ENCODE measurements at regions not wholly inside any gene's neighbourhood (a gene's known extent, or its start where the extent isn't known, plus 50 kb on each side); places are given as distances from the start of the nearest gene placed in this dataset.

- no peak for DNase-seq (ENCODE audit: low read depth)
- no peak overlapping the region for H3K4me3 ChIP-seq (ENCODE audit: low read depth, low read length)
Measured at GRCh38 chr19:28257396-28257795, 955.6 kb downstream of the UQCRFS1 start.

DNA sequence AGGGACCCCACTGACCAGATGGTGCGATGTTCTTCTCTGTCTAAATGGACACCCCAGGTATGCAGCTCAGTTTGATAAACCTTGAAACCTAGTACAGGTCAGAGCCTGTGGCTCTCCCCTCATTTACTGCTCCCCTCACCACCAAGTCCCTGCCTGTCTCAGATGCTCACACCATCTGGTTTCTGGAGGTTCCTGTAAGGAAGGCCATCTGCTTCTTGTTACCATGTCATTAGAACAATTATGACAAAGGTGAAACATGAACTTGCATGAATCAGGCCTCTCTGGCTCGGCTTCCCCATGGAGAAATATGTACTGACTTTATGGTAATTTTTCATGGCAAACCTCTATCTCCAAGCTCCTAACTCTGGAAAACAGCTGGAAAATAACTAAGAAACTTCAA is 965.7 kb downstream of the UQCRFS1 start:
- DNase-seq (ENCODE audit: low read depth), result no peak

DNA sequence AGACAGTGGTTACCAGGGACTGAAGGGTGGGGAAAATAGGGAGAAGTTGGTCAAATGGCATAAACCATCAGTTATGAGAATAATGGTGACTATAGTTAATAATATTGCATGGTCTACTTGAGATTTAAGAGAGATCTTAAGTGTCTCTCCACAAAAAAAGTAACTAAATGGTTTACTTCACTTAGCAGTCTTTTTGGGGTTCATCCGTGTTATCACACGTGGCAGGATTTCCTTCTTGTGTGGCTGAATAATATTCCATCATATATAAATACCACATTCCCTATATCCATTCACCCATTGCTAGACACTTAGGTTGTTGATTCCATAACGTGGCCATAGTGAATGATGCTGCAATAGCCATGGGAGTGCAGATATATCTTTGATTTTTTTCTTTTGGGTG is 967.0 kb downstream of the UQCRFS1 start:
- no peak for DNase-seq (ENCODE audit: low read depth)
- H3K4me3 ChIP-seq (ENCODE audit: low read depth, low read length), result no peak overlapping the region

More for the DNA sequence above, 965.7 kb downstream of the UQCRFS1 start:
- H3K4me3 ChIP-seq (ENCODE audit: low read depth, low read length), result no peak overlapping the region

DNA sequence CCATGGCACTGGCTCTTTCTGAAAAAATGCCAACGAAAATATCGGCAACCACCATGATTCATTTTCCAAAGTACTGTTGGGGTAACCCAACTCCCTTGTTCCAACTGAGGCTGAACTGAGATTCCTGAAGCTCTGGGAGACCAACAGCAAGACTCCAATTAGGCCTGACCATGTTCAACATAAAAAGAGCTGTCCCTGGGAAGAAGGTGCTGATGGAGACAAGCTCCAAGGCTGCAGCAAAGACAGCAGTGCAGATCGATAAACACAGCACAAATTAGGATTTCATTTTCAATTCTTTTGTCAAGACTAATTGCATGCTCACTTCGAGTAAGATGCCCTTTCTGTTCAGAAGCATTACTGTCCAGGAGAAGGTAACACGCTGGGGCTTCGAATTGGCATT is 968.0 kb downstream of the UQCRFS1 start:
- no peak for DNase-seq (ENCODE audit: low read depth)

DNA sequence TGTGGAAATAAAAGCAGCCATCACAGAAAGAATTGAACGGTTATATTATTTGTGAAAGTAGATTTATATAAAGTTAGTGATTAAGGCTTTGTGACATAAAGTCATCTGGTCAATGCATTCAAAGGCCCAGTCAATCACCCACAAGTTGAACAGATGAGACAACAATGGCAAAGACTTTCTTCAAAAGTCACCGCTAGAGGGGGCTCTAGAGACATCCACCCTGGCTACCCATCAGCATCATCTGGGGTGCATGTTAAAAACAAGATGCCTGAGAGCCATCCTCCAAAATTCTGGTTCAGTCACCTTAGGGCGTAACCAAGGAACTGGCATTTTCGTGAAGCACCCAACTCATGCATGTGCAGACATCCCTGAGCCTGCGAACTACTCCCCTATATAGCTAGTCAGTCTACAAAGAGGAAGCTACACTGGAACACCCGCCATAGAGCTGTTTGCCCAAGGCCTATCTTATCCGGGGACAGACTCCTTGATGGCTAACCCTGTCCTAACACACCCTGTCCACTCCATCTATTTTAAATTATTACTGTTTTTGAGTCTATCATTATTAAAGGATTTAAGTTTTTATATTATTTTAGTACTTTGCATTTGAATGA is 970.5 kb downstream of the UQCRFS1 start:
- no peak for DNase-seq (ENCODE audit: low read depth)
- H3K4me3 ChIP-seq (ENCODE audit: low read depth, low read length), result no peak overlapping the region

More for the DNA sequence above, 968.0 kb downstream of the UQCRFS1 start:
- no peak overlapping the region for H3K4me3 ChIP-seq (ENCODE audit: low read depth, low read length)

DNA sequence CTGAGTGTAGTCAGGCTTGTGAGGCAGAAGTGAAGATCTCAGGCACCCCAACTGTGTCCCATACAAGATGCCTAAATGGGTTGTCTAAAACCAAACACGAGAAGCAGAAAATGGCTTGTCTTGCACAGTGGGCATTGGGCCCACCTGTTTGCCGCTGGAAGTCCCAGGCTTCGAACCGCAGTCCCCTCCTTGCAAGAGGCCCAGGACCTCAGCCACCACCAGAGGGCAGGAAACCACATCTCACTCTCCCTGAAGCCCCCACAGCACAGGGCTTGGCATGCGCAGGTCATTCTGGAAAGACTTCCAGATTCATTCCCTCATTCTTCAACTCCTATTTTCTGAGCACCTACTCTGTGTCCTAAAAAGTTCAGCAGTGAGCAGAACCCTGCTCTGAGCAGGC is 973.7 kb downstream of the UQCRFS1 start:
- no peak for DNase-seq (ENCODE audit: low read depth)

GRCh38 chr19:28238270-28238820 is 974.6 kb downstream of the UQCRFS1 start:
- no peak for DNase-seq (ENCODE audit: low read depth)
- H3K4me3 ChIP-seq (ENCODE audit: low read depth, low read length), result no peak overlapping the region

More for the DNA sequence above, 973.7 kb downstream of the UQCRFS1 start:
- H3K4me3 ChIP-seq (ENCODE audit: low read depth, low read length), result no peak overlapping the region

GRCh38 chr19:28235606-28236125 is 977.3 kb downstream of the UQCRFS1 start:
- DNase-seq (ENCODE audit: low read depth), result no peak
- no peak overlapping the region for H3K4me3 ChIP-seq (ENCODE audit: low read depth, low read length)

DNA sequence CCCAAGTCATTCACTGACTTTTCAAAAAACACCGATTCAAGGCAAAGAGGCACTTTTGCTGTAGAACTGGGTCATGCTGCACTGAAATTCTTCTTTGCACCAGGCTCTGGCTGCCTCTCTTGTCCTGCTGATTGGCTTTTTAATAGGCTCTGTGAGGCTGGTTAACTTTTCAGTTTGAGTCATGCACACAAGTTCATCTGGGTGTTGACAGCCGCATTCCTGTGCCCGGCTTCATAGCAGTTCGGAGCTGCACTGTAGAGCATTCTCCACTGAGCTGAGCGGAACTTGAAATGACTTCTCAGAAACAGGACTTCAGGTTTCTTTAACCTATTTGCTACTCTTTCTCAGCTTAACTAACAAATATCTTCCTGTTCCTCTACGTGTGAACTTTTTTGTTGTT is 978.3 kb downstream of the UQCRFS1 start:
- no peak overlapping the region for H3K4me3 ChIP-seq (ENCODE audit: low read depth, low read length)
- DNase-seq (ENCODE audit: low read depth), result no peak

- H3K4me3 ChIP-seq (ENCODE audit: low read depth, low read length), result no peak overlapping the region
- no peak for DNase-seq (ENCODE audit: low read depth)
Measured at GRCh38 chr19:28228854-28229253, 984.1 kb downstream of the UQCRFS1 start.

DNA sequence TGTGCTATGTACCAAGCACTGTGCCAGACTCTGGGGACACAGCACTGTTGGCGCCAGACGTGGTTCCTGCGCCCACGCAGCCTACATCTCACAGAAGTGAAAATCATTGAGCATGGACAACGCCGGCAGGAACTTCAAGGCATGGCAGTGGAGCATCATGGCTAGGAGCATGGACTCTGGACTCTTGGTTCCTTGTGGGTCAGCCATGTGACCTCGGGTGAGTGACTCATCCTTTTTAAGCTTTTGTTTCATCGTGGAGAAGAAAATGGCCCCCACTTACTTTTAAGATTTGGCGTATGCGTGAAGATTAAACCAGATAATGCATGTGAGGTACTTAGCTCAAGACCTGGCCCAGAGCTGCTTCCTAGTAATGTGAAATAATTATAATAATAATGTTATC is 988.5 kb downstream of the UQCRFS1 start:
- H3K4me3 ChIP-seq (ENCODE audit: low read depth, low read length), result no peak overlapping the region
- no peak for DNase-seq (ENCODE audit: low read depth)

DNA sequence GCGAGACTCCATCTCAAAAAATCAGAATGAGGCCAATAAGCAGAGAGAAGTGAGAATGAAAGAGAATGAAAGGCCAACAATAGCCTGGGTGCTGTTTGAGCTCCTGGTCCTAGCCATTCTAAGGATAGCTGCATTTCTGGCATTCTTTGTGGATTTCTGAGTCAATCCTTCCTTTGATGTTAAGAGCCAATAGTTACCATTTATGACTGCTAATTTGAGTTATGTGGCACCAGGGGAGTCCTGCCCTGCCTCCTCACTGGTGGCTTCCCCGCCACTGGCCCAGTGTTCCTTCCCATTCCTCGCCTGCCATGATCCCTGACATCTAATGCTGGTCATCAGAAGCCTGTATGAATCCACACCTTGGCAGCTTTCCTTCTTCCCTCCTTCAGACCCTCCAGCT is 991.2 kb downstream of the UQCRFS1 start:
- H3K4me3 ChIP-seq (ENCODE audit: low read depth, low read length), result no peak overlapping the region
- no peak for DNase-seq (ENCODE audit: low read depth)

- no peak for DNase-seq (ENCODE audit: low read depth)
- no peak overlapping the region for H3K4me3 ChIP-seq (ENCODE audit: low read depth, low read length)
Measured at GRCh38 chr19:28218728-28219127, 994.2 kb downstream of the UQCRFS1 start.

DNA sequence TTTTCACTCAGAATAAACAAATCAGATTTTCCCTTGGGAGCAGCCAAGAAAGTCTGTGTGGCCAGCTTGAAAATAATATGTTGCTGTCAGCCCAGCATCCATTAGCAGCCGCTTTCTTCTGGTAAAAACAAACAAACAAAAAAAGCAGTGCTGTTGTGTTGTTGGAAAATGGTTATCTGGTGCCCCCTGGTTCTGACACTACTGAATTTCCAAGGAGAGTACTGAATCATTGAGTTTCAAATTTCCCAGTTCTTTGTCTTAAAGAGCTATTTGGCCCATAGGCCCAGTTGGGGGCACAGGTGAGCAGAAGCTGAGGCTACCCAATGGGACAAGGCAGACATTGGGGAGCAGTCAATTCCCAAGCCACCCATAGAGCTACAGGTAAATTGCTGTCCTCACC is 995.9 kb downstream of the UQCRFS1 start:
- no peak overlapping the region for H3K4me3 ChIP-seq (ENCODE audit: low read depth, low read length)
- no peak for DNase-seq (ENCODE audit: low read depth)

DNA sequence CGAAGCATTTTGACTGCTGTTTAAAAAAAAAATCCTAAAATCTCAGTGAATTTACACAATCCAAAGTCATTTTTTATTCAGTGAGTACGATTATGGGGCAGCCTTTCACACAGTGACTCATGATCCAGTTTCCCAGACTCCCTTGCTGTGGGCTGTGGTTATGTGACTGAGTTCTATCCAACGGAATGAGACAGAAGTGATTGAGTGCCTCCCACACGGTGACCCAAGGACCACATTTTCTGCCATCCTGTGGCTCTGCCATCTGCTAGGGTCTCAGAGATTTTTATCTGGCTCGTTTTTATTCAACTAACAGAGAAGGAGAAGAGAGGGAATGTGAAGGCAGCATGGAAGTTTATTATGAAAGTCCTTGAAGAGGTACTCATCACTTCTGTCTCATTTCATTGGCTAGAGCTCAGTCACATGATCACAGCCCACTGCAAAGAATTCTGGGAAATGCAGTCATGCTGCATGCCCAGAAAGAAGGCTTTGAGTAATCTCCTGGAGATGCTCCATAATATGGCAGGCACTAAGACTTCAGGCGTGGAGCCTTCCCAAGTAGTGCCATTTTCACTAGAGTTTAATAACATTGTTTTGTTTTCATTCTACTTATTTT is 999.4 kb downstream of the UQCRFS1 start:
- no peak overlapping the region for H3K4me3 ChIP-seq (ENCODE audit: low read depth, low read length)
- DNase-seq (ENCODE audit: low read depth), result no peak

- H3K4me3 ChIP-seq (ENCODE audit: low read depth, low read length), result no peak overlapping the region
- no peak for DNase-seq (ENCODE audit: low read depth)
Measured at GRCh38 chr19:28210886-28211285, 1002.1 kb downstream of the UQCRFS1 start.

- no peak for DNase-seq (ENCODE audit: low read depth)
- H3K4me3 ChIP-seq (ENCODE audit: low read depth, low read length), result no peak overlapping the region
Measured at GRCh38 chr19:28208745-28209144, 1004.2 kb downstream of the UQCRFS1 start.

DNA sequence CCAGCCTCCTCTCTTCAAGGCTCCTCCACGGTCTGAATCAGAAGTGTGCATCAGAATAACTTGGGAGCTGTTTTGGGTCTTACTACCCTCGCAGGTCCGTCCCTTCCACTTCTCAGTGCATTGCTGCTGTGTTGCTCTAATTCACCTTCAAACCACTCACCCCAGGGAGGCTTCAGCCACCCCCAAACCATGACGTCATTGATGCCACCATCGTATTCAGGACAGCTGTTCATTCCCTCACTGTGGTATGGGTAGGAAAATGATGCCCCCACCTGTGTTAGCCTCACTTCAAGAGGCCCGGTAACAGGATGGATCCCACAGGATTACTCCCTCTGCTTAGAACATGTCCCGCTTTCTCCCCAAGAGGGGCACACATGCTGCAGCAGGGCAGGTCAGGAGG is 1005.7 kb downstream of the UQCRFS1 start:
- no peak for DNase-seq (ENCODE audit: low read depth)

GRCh38 chr19:28201462-28201943 is 1011.4 kb downstream of the UQCRFS1 start:
- DNase-seq (ENCODE audit: low read depth), result no peak
- no peak overlapping the region for H3K4me3 ChIP-seq (ENCODE audit: low read depth, low read length)

More for the DNA sequence above, 1005.7 kb downstream of the UQCRFS1 start:
- no peak overlapping the region for H3K4me3 ChIP-seq (ENCODE audit: low read depth, low read length)

GRCh38 chr19:28199323-28199722 is 1013.6 kb downstream of the UQCRFS1 start:
- H3K4me3 ChIP-seq (ENCODE audit: low read depth, low read length), result no peak overlapping the region
- DNase-seq (ENCODE audit: low read depth), result no peak

DNA sequence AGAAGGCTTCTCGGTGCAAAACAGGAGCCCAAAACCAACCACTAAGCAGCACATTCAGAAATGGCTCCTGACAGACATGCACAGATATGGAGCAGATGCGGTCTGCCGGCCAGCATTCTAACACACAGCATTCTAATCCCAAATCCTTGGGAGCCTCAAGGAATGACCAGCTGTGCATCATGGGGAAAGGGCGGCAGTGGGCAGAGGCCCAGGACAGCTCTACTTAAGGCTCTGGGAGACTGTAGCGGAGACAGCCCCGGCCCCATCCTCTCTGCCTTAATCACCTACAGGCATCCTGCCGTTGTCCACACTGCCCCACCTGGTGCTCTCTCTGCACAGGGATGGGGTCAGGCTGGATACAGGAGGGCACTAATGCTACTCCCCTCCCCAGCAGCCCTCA is 1016.0 kb downstream of the UQCRFS1 start:
- DNase-seq (ENCODE audit: low read depth), result no peak
- H3K4me3 ChIP-seq (ENCODE audit: low read depth, low read length), result no peak overlapping the region
